ENCODE measurements at regions not wholly inside any gene's neighbourhood (a gene's known extent, or its start where the extent isn't known, plus 50 kb on each side); places are given as distances from the start of the nearest gene placed in this dataset.

DNA sequence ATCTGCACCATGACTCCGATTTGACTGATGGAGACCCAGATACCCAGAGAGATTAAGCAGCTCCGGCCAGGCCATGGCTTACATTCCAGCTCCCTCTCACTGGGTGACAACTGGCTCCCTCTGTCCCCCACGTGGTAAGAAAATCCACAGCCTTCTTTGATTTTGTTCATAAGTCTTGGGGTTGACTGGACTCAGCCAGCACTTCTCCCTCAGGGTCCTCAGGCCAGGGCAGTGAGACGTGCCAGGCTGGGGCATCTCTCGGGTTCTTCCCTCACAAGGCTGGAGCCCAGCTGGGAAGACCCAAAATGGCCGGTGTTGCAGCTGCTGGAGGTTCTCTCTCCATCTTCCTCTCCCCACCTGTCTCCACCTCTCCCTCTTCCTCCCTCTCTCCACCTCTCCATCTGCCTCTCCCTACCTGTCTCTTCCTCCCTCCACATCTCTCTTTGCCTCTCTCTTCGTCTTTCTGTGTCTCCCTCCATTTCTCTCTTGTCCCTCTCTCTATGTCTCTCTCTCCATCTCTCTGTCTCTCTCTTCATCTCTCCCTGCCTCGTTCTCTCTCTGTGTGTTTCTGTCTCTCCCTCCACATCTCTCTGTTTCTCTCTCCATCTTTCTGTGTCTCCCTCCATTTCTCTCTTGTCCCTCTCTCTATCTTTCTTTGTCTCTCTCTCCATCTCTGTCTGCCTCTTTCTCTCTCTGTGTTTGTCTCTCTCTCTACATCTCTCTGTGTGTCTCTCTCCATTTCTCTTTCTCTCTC lies 105.3 kb downstream of the FOXL1 start:
- DNase-seq, result no peak

DNA sequence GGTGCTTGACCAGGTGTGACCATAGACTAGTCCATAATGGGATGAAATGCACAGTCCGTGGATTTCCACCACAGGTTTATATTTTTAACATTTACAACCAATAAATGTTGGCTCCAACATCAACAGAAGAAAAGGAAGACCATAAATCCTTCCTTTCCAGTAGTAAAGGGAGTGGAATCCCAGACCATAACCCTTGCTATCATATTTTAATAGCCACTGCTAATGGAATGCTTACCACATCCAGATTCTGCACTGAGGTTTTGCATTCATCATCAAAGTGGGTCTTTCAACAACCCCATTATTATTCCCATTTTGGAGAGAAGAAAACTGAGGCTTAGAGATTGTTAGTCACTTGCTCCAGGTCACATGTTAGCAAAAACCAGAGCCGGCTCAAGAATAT lies 106.7 kb downstream of the FOXL1 start:
- no peak for DNase-seq

DNA sequence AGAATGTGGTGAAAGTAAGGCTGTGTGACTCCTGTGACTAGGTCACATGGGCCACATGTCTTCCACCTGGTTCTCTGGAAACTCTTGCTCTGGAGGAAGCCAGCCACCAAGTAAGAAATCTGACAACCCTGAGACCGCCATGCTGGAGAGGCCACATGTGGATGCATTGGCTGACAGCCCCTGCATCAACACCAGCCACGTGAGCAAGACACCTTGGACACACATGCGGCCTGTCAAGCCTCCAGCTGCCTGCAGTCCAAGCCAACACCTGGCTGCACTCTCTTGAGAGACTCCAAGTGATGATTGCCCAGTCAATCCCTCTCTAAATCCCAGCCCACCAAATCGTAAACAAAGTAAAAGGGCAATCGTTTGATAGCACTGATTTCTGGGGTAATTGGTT lies 112.6 kb downstream of the FOXL1 start:
- no peak for DNase-seq

- no peak for DNase-seq
These were observed 114.1 kb downstream of the FOXL1 start for GRCh38 chr16:86692426-86692825.

GRCh38 chr16:86693033-86693432 lies 114.7 kb downstream of the FOXL1 start:
- DNase-seq, result no peak

DNA sequence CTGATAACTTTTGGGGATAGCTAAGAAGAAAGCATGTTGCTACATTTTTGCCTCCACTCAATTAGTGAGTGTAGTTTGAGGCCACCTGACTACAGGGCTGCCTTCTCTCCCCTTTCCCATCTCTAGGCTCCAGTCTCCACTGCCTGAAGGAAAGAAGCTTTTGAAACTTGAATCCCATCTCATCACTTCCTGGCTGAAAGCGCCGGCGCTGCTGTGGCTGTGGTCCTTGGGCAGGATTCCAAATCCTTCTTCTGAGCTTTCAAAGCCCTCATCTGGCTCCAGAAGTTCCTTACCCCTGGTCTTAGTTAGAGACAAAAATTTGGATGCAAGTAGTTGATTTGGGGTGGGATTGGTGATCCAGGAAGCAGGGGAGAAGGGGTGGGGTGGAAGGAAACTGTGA lies 119.4 kb downstream of the FOXL1 start:
- no peak for DNase-seq

DNA sequence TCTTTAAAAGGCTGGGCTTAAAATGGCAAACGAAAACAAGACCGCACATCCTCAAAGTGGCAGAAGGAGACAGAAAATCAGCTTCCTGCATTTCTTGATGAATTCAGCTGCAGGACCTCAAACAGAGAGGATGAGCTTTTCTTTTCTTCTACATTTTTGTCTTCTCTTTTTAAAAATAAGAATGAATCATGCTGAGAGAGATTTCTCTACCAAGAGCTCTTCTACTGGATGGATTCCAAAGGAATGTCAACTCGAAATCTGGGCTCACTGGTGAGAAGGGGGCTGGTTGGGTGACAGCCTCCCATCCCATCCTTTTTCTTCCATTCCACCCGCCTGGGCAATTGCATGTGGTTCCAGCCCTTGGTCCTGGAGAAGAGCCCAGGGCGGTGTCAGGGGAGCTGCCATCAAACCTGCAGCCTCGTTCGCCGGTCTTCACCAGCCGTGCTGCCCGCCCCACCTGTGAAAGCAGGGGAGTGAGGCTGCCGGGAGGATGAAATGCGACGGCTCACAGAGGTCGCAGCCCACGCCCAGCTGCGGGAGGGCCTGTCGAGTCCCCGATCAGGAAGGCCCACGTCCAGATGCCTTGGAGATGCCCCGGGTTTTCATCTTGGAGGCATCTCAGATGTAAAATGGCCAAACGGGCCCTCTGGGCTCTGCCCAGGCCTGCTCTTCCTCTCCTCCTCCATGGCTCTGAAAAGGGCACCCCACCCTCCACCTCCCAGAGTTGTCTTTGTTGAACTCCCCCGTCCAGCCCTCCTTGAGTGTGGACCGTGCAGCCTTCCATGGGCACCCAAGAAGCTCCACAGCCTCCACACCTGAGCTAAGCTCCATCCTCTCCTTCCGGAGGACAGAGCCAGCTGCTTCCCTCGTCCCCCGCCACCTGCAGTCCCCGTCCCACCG lies 121.9 kb downstream of the FOXL1 start:
- no peak for DNase-seq

DNA sequence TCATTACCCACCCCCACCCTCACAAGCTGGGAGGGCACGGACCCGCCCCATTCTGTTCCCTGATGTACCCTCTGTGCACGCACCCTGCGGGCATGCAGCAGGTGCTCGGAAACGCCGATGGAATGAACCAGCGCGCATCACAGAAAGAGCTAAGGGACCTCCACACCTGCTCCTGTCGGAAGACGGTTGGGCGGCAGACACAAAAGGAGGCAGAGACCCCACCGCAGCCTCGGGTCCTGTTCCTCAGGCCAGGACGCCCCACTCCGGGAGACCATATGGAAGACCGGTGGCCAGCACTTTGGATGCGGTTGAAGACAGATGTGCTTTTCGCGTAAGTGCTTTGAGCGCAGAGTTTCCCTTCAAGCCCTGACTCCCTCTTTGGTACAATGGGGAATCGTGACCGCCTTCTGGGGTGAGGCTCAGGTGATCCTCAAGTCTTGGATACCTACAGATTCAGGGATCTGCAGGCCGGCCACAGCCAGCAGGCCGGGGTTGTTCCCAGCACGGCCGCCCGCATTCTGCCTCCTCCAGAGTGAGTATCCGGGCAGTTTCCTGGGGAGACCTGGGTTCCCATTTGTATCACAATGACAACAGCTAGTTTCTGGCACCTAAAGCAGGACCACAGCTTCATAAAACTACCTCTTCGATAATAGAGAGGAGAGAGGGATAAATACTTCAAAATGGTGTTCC lies 123.1 kb downstream of the FOXL1 start:
- no peak for DNase-seq

DNA sequence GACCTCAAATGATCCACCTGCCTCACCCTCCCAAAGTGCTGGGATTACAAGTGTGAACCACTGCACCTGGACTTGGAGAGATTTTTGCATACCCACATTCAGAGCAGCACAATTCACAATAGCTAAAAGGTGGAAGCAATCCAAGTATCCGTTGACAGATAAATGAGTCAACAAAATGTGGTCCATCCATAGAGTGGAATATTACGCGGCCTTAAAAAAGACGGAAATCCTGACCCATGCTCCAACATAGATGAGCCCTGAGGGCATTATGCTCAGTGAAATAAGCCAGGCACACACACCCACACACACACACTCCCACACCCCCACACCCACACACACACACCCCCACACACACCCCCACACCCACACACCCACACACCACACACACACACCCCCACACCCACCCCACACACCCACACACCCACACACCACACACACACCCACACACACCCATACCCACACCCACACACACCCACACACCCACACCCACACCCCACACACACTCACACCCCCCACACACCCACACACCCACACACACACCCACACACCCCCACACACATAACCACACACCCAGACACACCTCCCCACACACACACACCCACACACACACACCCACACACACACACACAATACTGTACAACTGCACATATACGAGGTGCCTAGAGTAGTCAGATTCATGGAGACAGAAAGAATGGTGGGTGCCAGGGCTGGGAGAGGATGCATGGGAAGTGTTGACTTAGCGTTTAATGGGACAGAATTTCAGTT lies 124.7 kb downstream of the FOXL1 start:
- DNase-seq, result no peak

DNA sequence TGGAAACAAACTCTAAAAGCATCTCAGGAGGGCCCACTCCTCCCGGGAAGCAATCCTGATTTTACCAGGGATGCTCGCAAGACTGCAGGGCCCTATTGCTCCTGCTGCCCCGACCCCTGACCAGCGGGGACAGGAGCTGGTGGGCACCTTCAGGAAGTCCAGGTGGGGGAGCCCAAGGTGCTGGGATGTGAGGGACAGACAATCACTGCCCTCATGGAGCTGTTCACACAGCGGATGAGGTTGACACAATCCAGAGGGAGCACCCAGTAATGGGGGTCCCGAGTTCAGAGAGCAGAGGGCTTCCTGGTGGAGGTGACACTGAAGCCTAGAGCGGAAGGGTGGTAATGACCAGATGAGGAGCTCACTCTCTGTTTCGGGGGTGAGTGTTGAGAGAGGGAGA lies 126.2 kb downstream of the FOXL1 start:
- no peak for DNase-seq

DNA sequence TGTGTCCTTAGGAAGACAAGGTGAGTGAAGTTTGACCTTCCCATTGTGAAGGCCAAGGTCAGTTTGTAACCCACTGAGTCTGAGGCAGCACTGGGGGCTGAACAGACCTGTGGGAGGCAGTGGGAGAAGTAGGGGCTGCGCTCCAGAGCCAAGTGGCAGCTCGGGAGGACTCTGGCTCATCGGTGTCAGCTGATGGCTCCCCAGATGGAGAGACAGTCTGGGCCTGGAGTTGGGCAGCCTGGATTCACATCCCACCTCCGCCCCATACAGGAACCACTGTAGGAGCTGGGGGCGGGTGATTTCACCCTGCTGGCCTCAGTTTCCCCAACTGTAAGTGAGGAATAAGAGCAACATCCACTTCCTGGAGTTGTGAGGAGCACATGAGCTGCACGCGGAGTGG lies 128.4 kb downstream of the FOXL1 start:
- no peak for DNase-seq

- no peak for DNase-seq
These were observed 128.8 kb downstream of the FOXL1 start for GRCh38 chr16:86707171-86707570.

DNA sequence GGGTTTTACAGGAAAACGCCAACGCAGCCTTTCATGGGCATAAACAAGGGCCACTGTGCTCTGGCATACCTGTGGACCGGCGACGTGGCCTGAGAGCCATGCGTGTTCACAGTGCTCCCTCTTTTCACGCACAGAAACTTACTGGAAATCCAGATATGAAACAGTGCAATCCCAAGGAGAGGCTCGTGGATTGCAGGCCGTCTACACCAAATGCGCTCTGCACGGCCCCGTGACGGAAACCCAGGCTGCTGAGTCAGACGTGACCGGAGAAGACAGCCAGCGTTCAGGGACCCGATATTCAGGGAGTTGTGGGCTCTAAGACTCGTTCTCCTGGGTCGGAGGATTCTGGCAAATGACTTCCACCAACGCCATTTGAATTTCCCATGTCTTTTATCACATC lies 129.2 kb downstream of the FOXL1 start:
- no peak for DNase-seq

DNA sequence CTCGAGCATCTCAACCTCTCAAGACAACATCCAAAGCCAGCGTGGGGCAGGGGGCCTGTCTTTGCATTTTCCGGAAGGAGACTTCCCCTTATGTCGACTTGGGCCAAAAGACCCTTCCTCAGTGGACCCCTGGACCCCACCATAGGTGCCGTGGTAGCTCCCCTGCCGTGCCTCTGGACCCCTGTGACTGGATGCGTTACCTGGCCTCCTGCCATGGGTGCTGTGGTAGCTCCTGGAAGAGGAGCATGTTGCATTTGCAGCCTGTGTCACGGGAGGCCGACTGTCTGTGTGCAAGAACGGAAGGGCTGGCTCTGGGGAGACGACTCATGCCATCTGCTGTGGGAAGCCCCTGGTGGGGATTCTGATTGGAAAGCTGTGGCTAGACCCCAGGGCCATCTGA lies 130.1 kb downstream of the FOXL1 start:
- no peak for DNase-seq

- no peak for DNase-seq
These were observed 130.8 kb downstream of the FOXL1 start for GRCh38 chr16:86709103-86709502.

DNA sequence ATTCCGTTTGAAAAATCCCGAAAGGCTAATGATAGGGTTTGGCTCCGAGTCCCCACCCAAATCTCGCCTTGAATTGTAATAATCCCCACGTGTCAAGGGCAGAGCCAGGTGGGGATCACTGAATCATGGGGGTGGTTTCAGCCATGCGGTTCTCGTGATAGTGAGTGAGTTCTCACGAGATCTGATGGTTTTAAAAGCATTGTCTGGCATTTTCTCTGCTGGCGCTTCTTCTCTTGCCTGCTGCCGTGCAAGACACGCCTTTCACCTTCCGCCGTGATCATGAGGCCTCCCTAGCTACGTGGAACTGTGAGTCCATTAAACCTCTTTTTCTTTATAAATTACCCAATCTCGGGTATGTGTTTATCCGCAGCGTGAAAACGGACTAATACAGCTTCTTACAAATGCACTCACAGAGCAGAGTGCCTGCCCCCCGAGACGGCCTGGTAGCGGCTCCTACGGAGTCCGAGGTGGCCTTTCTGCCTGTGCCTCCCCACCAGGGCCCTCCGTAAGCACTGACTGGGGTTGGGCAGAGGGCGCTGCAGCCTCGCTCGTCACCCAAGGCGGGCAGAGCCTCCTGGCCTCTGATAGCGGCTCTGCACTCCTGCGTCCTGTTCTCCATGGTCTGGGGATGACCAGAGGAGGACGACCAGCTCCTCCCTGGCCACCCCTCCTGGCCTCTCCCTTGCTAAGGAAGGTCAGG lies 131.7 kb downstream of the FOXL1 start:
- no peak for DNase-seq

- no peak for DNase-seq
These were observed 132.2 kb downstream of the FOXL1 start for GRCh38 chr16:86710602-86710950.

GRCh38 chr16:86712158-86713009 lies 134.0 kb downstream of the FOXL1 start:
- no peak for DNase-seq

- no peak for DNase-seq
These were observed 134.8 kb downstream of the FOXL1 start for GRCh38 chr16:86713021-86713631.

GRCh38 chr16:86714166-86714565 lies 135.8 kb downstream of the FOXL1 start:
- DNase-seq, result no peak

GRCh38 chr16:86716649-86717048 lies 138.3 kb downstream of the FOXL1 start:
- DNase-seq, result no peak

Measured in activated naive CD4-positive, alpha-beta T cell treated with Interleukin-2 at 50 U/mL for 16 hours (primary cell).